ENCODE measurements at regions not wholly inside any gene's neighbourhood (a gene's known extent, or its start where the extent isn't known, plus 50 kb on each side); places are given as distances from the start of the nearest gene placed in this dataset.
A peak's percentile ranks its signal among the peaks of the same experiment; 100 is the strongest.
"Not testable (repeated sequence)": the region's sequence is repeated elsewhere in the genome, so short reads cannot be mapped to it uniquely, and the experiment has no call there.

GRCh38 chr12:54105809-54106208 is 52.2 kb downstream of the HOXC4 start:
- H4K20me1 ChIP-seq (ENCODE audit: insufficient read depth, low read length); H3K27ac ChIP-seq (ENCODE audit: low read depth, low read length); H3K4me1 ChIP-seq (ENCODE audit: insufficient read depth, low read length); H3K9me3 ChIP-seq (ENCODE audit: low read depth, low read length); H3K79me2 ChIP-seq (ENCODE audit: insufficient read depth, low read length); H3K36me3 ChIP-seq (ENCODE audit: insufficient read depth, low read length); H3K4me3 ChIP-seq (ENCODE audit: insufficient read depth, low read length); H2AFZ ChIP-seq (ENCODE audit: low read length); H3K4me2 ChIP-seq (ENCODE audit: insufficient read depth, low read length): not testable (repeated sequence)
- DNase-seq (ENCODE audit: insufficient read length, low spot score, missing footprints) = peak; percentile 63
- H3K27me3 ChIP-seq (ENCODE audit: insufficient read depth, low read length) = peaks cover 12% of the 10 kb centered on the region

- H3K27ac ChIP-seq (ENCODE audit: low read depth, low read length); H3K9me3 ChIP-seq (ENCODE audit: low read depth, low read length); H3K79me2 ChIP-seq (ENCODE audit: insufficient read depth, low read length); H3K4me2 ChIP-seq (ENCODE audit: insufficient read depth, low read length); H3K4me3 ChIP-seq (ENCODE audit: insufficient read depth, low read length); H4K20me1 ChIP-seq (ENCODE audit: insufficient read depth, low read length); H2AFZ ChIP-seq (ENCODE audit: low read length); DNase-seq (ENCODE audit: insufficient read length, low spot score, missing footprints); H3K4me1 ChIP-seq (ENCODE audit: insufficient read depth, low read length); H3K36me3 ChIP-seq (ENCODE audit: insufficient read depth, low read length): not testable (repeated sequence)
- H3K27me3 ChIP-seq (ENCODE audit: insufficient read depth, low read length) = peaks cover 12% of the 10 kb centered on the region
Measured at GRCh38 chr12:54106252-54106651, 52.6 kb downstream of the HOXC4 start.

- H3K4me1 ChIP-seq (ENCODE audit: insufficient read depth, low read length); H2AFZ ChIP-seq (ENCODE audit: low read length); H3K4me3 ChIP-seq (ENCODE audit: insufficient read depth, low read length); H3K4me2 ChIP-seq (ENCODE audit: insufficient read depth, low read length); H3K27ac ChIP-seq (ENCODE audit: low read depth, low read length); H3K36me3 ChIP-seq (ENCODE audit: insufficient read depth, low read length); H3K9me3 ChIP-seq (ENCODE audit: low read depth, low read length); DNase-seq (ENCODE audit: insufficient read length, low spot score, missing footprints); H4K20me1 ChIP-seq (ENCODE audit: insufficient read depth, low read length); H3K79me2 ChIP-seq (ENCODE audit: insufficient read depth, low read length): not testable (repeated sequence)
- H3K27me3 ChIP-seq (ENCODE audit: insufficient read depth, low read length) = peaks cover 12% of the 10 kb centered on the region
Measured at GRCh38 chr12:54106803-54107579, 53.4 kb downstream of the HOXC4 start.

- not testable (repeated sequence) for H3K4me1 ChIP-seq (ENCODE audit: insufficient read depth, low read length); H3K27me3 ChIP-seq (ENCODE audit: insufficient read depth, low read length); H3K9me3 ChIP-seq (ENCODE audit: low read depth, low read length); H3K79me2 ChIP-seq (ENCODE audit: insufficient read depth, low read length); H3K36me3 ChIP-seq (ENCODE audit: insufficient read depth, low read length); DNase-seq (ENCODE audit: insufficient read length, low spot score, missing footprints); H4K20me1 ChIP-seq (ENCODE audit: insufficient read depth, low read length); H3K4me3 ChIP-seq (ENCODE audit: insufficient read depth, low read length); H3K4me2 ChIP-seq (ENCODE audit: insufficient read depth, low read length); H2AFZ ChIP-seq (ENCODE audit: low read length); H3K27ac ChIP-seq (ENCODE audit: low read depth, low read length)
Measured at GRCh38 chr12:54112336-54112735, 58.7 kb downstream of the HOXC4 start.

- not testable (repeated sequence) for H3K9me3 ChIP-seq (ENCODE audit: low read depth, low read length); H3K36me3 ChIP-seq (ENCODE audit: insufficient read depth, low read length); H3K27me3 ChIP-seq (ENCODE audit: insufficient read depth, low read length); H3K27ac ChIP-seq (ENCODE audit: low read depth, low read length); H4K20me1 ChIP-seq (ENCODE audit: insufficient read depth, low read length); H3K4me1 ChIP-seq (ENCODE audit: insufficient read depth, low read length); H3K4me3 ChIP-seq (ENCODE audit: insufficient read depth, low read length); H3K79me2 ChIP-seq (ENCODE audit: insufficient read depth, low read length)
- peak overlapping the region; percentile 43 for H3K4me2 ChIP-seq (ENCODE audit: insufficient read depth, low read length)
- DNase-seq (ENCODE audit: insufficient read length, low spot score, missing footprints) = peak; percentile 93
- H2AFZ ChIP-seq (ENCODE audit: low read length) = peak overlapping the region; percentile 56
Measured at GRCh38 chr12:54116055-54116454, 62.4 kb downstream of the HOXC4 start.

- not testable (repeated sequence) for H3K4me3 ChIP-seq (ENCODE audit: insufficient read depth, low read length); H3K79me2 ChIP-seq (ENCODE audit: insufficient read depth, low read length); H4K20me1 ChIP-seq (ENCODE audit: insufficient read depth, low read length); H3K27me3 ChIP-seq (ENCODE audit: insufficient read depth, low read length); H2AFZ ChIP-seq (ENCODE audit: low read length); DNase-seq (ENCODE audit: insufficient read length, low spot score, missing footprints); H3K4me2 ChIP-seq (ENCODE audit: insufficient read depth, low read length); H3K36me3 ChIP-seq (ENCODE audit: insufficient read depth, low read length); H3K27ac ChIP-seq (ENCODE audit: low read depth, low read length); H3K9me3 ChIP-seq (ENCODE audit: low read depth, low read length); H3K4me1 ChIP-seq (ENCODE audit: insufficient read depth, low read length)
Measured at GRCh38 chr12:54117392-54117791, 63.8 kb downstream of the HOXC4 start.

GRCh38 chr12:54119082-54119481 is 65.4 kb downstream of the HOXC4 start:
- DNase-seq (ENCODE audit: insufficient read length, low spot score, missing footprints); H3K4me3 ChIP-seq (ENCODE audit: insufficient read depth, low read length); H3K79me2 ChIP-seq (ENCODE audit: insufficient read depth, low read length); H3K36me3 ChIP-seq (ENCODE audit: insufficient read depth, low read length); H3K4me2 ChIP-seq (ENCODE audit: insufficient read depth, low read length); H2AFZ ChIP-seq (ENCODE audit: low read length); H3K9me3 ChIP-seq (ENCODE audit: low read depth, low read length); H4K20me1 ChIP-seq (ENCODE audit: insufficient read depth, low read length); H3K27ac ChIP-seq (ENCODE audit: low read depth, low read length); H3K27me3 ChIP-seq (ENCODE audit: insufficient read depth, low read length); H3K4me1 ChIP-seq (ENCODE audit: insufficient read depth, low read length): not testable (repeated sequence)

- not testable (repeated sequence) for H3K4me2 ChIP-seq (ENCODE audit: insufficient read depth, low read length); H3K27me3 ChIP-seq (ENCODE audit: insufficient read depth, low read length); H3K4me3 ChIP-seq (ENCODE audit: insufficient read depth, low read length); H2AFZ ChIP-seq (ENCODE audit: low read length); H3K9me3 ChIP-seq (ENCODE audit: low read depth, low read length); DNase-seq (ENCODE audit: insufficient read length, low spot score, missing footprints); H3K4me1 ChIP-seq (ENCODE audit: insufficient read depth, low read length); H4K20me1 ChIP-seq (ENCODE audit: insufficient read depth, low read length); H3K36me3 ChIP-seq (ENCODE audit: insufficient read depth, low read length); H3K27ac ChIP-seq (ENCODE audit: low read depth, low read length)
- peaks cover 17% of the 10 kb centered on the region for H3K79me2 ChIP-seq (ENCODE audit: insufficient read depth, low read length)
Measured at GRCh38 chr12:54123981-54124380, 64.8 kb downstream of the SMUG1 start.

- H3K4me1 ChIP-seq (ENCODE audit: insufficient read depth, low read length); DNase-seq (ENCODE audit: insufficient read length, low spot score, missing footprints); H3K36me3 ChIP-seq (ENCODE audit: insufficient read depth, low read length); H3K9me3 ChIP-seq (ENCODE audit: low read depth, low read length); H3K27ac ChIP-seq (ENCODE audit: low read depth, low read length); H4K20me1 ChIP-seq (ENCODE audit: insufficient read depth, low read length); H3K27me3 ChIP-seq (ENCODE audit: insufficient read depth, low read length): not testable (repeated sequence)
- peak overlapping the region; percentile 84 for H2AFZ ChIP-seq (ENCODE audit: low read length)
- peak overlapping the region; percentile 77 for H3K4me3 ChIP-seq (ENCODE audit: insufficient read depth, low read length)
- peaks cover 17% of the 10 kb centered on the region for H3K79me2 ChIP-seq (ENCODE audit: insufficient read depth, low read length)
- peak overlapping the region; percentile 81 for H3K4me2 ChIP-seq (ENCODE audit: insufficient read depth, low read length)
Measured at GRCh38 chr12:54125708-54126028, 63.1 kb downstream of the SMUG1 start.
